GM12891 (cell line): ENCODE measurements at regions not wholly inside any gene's neighbourhood (a gene's known extent, or its start where the extent isn't known, plus 50 kb on each side); places are given as distances from the start of the nearest gene placed in this dataset.

Experiments used
- PAX5 ChIP-seq: IDR thresholded peaks from 2 replicates; pipeline ENCODE4 v1.6.1; 2011; ENCODE audit warnings: low read length, moderate library complexity, mild to moderate bottlenecking; ENCODE audit not compliant: insufficient read depth, severe bottlenecking
- POLR2A ChIP-seq: IDR thresholded peaks from 2 replicates; pipeline ENCODE4 v1.6.1; 2011; ENCODE audit warnings: low read depth, low read length, control low read depth
- POLR2AphosphoS5 ChIP-seq: IDR thresholded peaks from 2 replicates; pipeline ENCODE4 v1.6.1; 2011; ENCODE audit warnings: low read depth, low read length, control low read depth
- SPI1 ChIP-seq: IDR thresholded peaks from 2 replicates; pipeline ENCODE4 v1.6.1; 2011; ENCODE audit warnings: low read depth, low read length, control low read depth
- TAF1 ChIP-seq: IDR thresholded peaks from 2 replicates; pipeline ENCODE4 v1.6.1; 2011; ENCODE audit warnings: low read depth, low read length, control low read depth

DNA sequence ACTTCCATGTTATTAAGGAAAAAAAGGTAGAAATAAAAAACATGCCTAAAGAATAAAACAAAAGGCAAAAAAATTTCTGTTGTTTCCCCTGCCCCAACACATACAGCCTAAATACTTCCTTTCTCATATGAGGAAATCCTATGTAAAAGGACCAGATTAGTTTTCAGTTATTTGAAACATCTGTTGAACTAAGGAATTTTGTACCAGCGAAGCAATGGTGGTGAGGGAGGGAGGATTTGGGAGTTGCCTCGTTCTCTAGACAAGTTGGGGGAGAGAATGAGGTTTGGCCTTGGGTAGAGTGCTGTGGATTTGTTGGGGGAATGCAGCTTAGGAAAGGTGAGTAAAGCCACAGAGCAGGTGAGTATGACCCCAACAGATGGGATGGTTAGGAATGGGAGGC, 141.5 kb upstream of the RFLNA start:
- TF ChIP-seq POLR2A (no peak), TAF1 (no peak), SPI1 (no peak), PAX5 (no peak), POLR2AphosphoS5 (no peak)
